Psoas muscle (tissue), 7 donors: ENCODE measurements at regions not wholly inside any gene's neighbourhood (a gene's known extent, or its start where the extent isn't known, plus 50 kb on each side); places are given as distances from the start of the nearest gene placed in this dataset.

Source experiments
- ATAC-seq, 4 donors: fragments of 200-7000 bp; cut with Tn5 transposase; one replicate each; pipeline ENCODE4 v1.9.1; 2020; ENCODE audit warnings: moderate library complexity in 3 of 4, mild to moderate bottlenecking in 2 of 4
- DNase-seq, 2 donors: peaks; one replicate each; pipeline ENCODE4 v3.0.0-alpha.2; 2020
- H3K27ac ChIP-seq: fragments of 200-600 bp; one replicate; pipeline ENCODE4 v1.8.0; 2022
- H3K27me3 ChIP-seq, 3 donors: fragments of 200-600 bp in 1 of 3; one replicate each; pipeline versions ENCODE4 v1.6.1 to v1.8.0; 2013 to 2022; ENCODE audit warnings: low read length in 2 of 3, mild to moderate bottlenecking in 2 of 3, moderate library complexity in 1 of 3; ENCODE audit not compliant: insufficient read depth in 3 of 3
- H3K36me3 ChIP-seq, 2 donors: fragments of 200-600 bp in 1 of 2; one replicate each; pipeline versions ENCODE4 v1.6.1 to v1.8.0; 2013 to 2022; ENCODE audit warnings: low read depth in 1 of 2, mild to moderate bottlenecking in 1 of 2, moderate library complexity in 1 of 2; ENCODE audit not compliant: insufficient read depth in 1 of 2
- H3K4me1 ChIP-seq: fragments of 200-600 bp; one replicate; pipeline ENCODE4 v1.8.0; 2022
- H3K4me3 ChIP-seq: fragments of 200-600 bp; one replicate; pipeline ENCODE4 v1.8.0; 2022; ENCODE audit warnings: mild to moderate bottlenecking
- H3K9me3 ChIP-seq: fragments of 200-600 bp; one replicate; pipeline ENCODE4 v1.8.0; 2022
- CTCF ChIP-seq: fragments of 200-600 bp; IDR thresholded peaks from one replicate; pipeline ENCODE4 v1.8.0; 2022; ENCODE audit warnings: antibody characterized with exemption
- WGBS, 3 donors: extraction: QIAGEN DNeasy Blood & Tissue Kit; methylation state at CpG; one replicate each; pipeline versions ENCODE4 v1.1.6 to v1.1.7; 2013; 5-methylcytosine and 5-hydroxymethylcytosine counted together
- intact Hi-C, 2 donors: fragments of 100-400 bp; cut with DNase I; formaldehyde crosslinking; loops; one replicate each; pipeline versions ENCODE4 v1.11.0 to v1.14.2; 2022
- donor health status: healthy with polysubstance abuse.
- donor health status: DM: no; HTN: no; CAD: no; lungs with moderate emphysema.
- donor health status: Bipolar disorder and iron deficiency.
- donor health status: healthy.
- donor health status: DM: yes; HTN: yes; CAD: no.
- donor health status: DM: no; HTN: no; CAD: no.
- donor health status: DM: yes; HTN: yes; CAD: no.

GRCh38 chr6:97524811-97525210 is 241.8 kb upstream of the MMS22L start:
- intact Hi-C loops: no loop called here
- WGBS, 3 donors: 15 to 16% (median 15%) methylated on average over 4 of the region's 4 CpGs
- Histone ChIP-seq H3K9me3 (no peaks in the 10 kb centered on the region), H3K4me3 (no peak overlapping the region), H3K4me1 (no peaks in the 10 kb centered on the region), H3K36me3 (no peaks in the 10 kb centered on the region), H3K27me3 (no peaks in the 10 kb centered on the region), H3K27ac (no peak overlapping the region)
- DNase-seq (no peak), ATAC-seq (no peak)
- no peak for TF ChIP-seq CTCF

GRCh38 chr6:97535800-97536199 is 252.8 kb upstream of the MMS22L start:
- no peak overlapping the region for H3K4me3 ChIP-seq
- DNase-seq (no peak), ATAC-seq (no peak)
- no peak overlapping the region for H3K27ac ChIP-seq
- H3K4me1 ChIP-seq: no peaks in the 10 kb centered on the region
- no peaks in the 10 kb centered on the region for H3K36me3 ChIP-seq
- H3K9me3 ChIP-seq: no peaks in the 10 kb centered on the region
- no peak for TF ChIP-seq CTCF
- intact Hi-C loops: no loop called here
- 85 to 91% (median 90%) methylated on average over 2 of the region's 2 CpGs for WGBS, 3 donors
- no peaks in the 10 kb centered on the region for H3K27me3 ChIP-seq

GRCh38 chr6:97548354-97548753 is 265.3 kb upstream of the MMS22L start:
- Histone ChIP-seq H3K9me3 (no peaks in the 10 kb centered on the region), H3K27ac (no peak overlapping the region), H3K27me3 (no peaks in the 10 kb centered on the region), H3K4me1 (no peaks in the 10 kb centered on the region), H3K36me3 (no peaks in the 10 kb centered on the region), H3K4me3 (no peak overlapping the region)
- DNase-seq (no peak), ATAC-seq (no peak)
- 75 to 86% (median 77%) methylated on average over 1 of the region's 1 CpG for WGBS, 3 donors
- no peak for TF ChIP-seq CTCF
- intact Hi-C loops: no loop called here

- intact Hi-C loops: no loop called here
- 8 to 29% (median 13%) methylated on average over 1 of the region's 1 CpG for WGBS, 3 donors
- H3K27me3 ChIP-seq: no peaks in the 10 kb centered on the region
Measured at GRCh38 chr6:97557355-97557754, 274.3 kb upstream of the MMS22L start.

More at GRCh38 chr6:97557355-97557754, 274.3 kb upstream of the MMS22L start:
- H3K36me3 ChIP-seq: no peaks in the 10 kb centered on the region
- ATAC-seq: no peak
- no peaks in the 10 kb centered on the region for H3K9me3 ChIP-seq
- no peak overlapping the region for H3K4me3 ChIP-seq
- no peaks in the 10 kb centered on the region for H3K4me1 ChIP-seq
- DNase-seq: no peak
- TF ChIP-seq CTCF: no peak
- H3K27ac ChIP-seq: no peak overlapping the region
